BJ (cell line): ENCODE measurements at regions not wholly inside any gene's neighbourhood (a gene's known extent, or its start where the extent isn't known, plus 50 kb on each side); places are given as distances from the start of the nearest gene placed in this dataset.
"Not testable (repeated sequence)": the region's sequence is repeated elsewhere in the genome, so short reads cannot be mapped to it uniquely, and the experiment has no call there.

Source experiments
- CTCF ChIA-PET: fragments of 350-600 bp; formaldehyde crosslinking; extraction: SDS; loops from one replicate; lab custom pipeline; 2021; ENCODE audit warnings: antibody characterized with exemption, inconsistent platforms; lab: Yijun Ruan, JAX
- POLR2A ChIA-PET: fragments of 300-600 bp; sonication (Branson Sonifier 250); formaldehyde crosslinking; extraction: SDS; loops from one replicate; lab custom pipeline; 2021; ENCODE audit warnings: antibody characterized with exemption; lab: Charles Lee
- DNase-seq: peaks from one replicate; pipeline ENCODE4 v3.0.0-alpha.2; 2011; ENCODE audit warnings: low read depth
- H3K27me3 ChIP-seq: 2 replicates; pipeline ENCODE4 v1.6.0; 2011; ENCODE audit warnings: low read length; ENCODE audit not compliant: control insufficient read depth, insufficient read depth
- H3K36me3 ChIP-seq: 2 replicates; pipeline ENCODE4 v1.5.1; 2011; ENCODE audit warnings: low read length; ENCODE audit not compliant: control insufficient read depth, insufficient read depth
- H3K4me3 ChIP-seq: 2 replicates; pipeline ENCODE4 v1.5.1; 2011; ENCODE audit warnings: low read depth, mild to moderate bottlenecking, control low read depth, low read length
- TF ChIP-seq, protein P1 (sequence below): IDR thresholded peaks from 2 replicates; pipeline ENCODE4 v1.5.1; 2011; ENCODE audit warnings: low read depth, mild to moderate bottlenecking, control low read depth, inconsistent platforms, low read length, moderate library complexity; ENCODE audit not compliant: insufficient read depth

DNA sequence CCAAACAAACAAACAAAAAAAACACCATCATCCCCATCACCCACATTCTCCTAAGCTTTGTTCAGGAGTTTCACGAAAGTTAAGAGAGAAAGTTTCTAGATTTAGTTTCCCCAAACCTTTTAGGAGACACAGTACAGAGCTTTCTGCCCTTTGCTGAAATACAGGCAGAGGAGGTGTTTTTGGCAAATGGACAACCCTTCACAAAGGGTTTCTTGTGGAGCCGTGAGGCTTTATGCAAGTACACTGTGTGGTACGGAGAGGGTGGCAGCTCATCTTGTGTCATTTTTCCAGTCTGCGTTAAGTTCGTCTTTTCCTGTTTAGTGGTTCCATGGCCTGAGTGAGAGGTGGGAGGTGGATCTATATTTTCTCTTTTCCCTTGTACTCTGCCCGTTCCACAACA lies 215.5 kb upstream of the PRKCQ start:
- Histone ChIP-seq H3K36me3 (no peaks in the 10 kb centered on the region), H3K4me3 (no peak overlapping the region), H3K27me3 (no peaks in the 10 kb centered on the region)
- CTCF ChIA-PET, result interaction anchor here (1.3 kb wide), 1 partner anchor 9 kb away, joined by 3 read pairs; no protein-coding TSS in a partner anchor
- POLR2A ChIA-PET, result no interaction called here
- no peak for DNase-seq
- TF ChIP-seq, protein P1, sequence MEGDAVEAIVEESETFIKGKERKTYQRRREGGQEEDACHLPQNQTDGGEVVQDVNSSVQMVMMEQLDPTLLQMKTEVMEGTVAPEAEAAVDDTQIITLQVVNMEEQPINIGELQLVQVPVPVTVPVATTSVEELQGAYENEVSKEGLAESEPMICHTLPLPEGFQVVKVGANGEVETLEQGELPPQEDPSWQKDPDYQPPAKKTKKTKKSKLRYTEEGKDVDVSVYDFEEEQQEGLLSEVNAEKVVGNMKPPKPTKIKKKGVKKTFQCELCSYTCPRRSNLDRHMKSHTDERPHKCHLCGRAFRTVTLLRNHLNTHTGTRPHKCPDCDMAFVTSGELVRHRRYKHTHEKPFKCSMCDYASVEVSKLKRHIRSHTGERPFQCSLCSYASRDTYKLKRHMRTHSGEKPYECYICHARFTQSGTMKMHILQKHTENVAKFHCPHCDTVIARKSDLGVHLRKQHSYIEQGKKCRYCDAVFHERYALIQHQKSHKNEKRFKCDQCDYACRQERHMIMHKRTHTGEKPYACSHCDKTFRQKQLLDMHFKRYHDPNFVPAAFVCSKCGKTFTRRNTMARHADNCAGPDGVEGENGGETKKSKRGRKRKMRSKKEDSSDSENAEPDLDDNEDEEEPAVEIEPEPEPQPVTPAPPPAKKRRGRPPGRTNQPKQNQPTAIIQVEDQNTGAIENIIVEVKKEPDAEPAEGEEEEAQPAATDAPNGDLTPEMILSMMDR, result no peak

DNA sequence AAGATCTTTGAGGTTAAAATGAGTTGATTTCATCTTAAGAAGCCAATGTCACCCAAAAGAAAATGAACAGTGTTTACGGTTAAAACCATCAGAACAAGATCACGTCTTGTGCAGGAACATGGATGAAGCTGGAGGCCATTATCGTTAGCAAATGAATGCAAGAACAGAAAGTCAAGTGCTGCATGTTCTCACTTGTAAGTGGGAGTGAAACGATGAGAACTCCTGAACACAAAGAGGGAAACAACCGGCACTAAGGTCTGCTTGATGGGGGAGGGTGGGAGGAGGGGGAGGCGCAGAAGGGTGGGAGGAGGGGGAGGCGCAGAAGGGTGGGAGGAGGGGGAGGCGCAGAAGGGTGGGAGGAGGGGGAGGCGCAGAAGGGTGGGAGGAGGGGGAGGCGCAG lies 214.8 kb upstream of the PRKCQ start:
- DNase-seq, H3K36me3 ChIP-seq, POLR2A ChIA-PET, H3K27me3 ChIP-seq, H3K4me3 ChIP-seq: not testable (repeated sequence)
- CTCF ChIA-PET, result interaction anchor here (1.3 kb wide), 1 partner anchor 9 kb away, joined by 3 read pairs; no protein-coding TSS in a partner anchor

DNA sequence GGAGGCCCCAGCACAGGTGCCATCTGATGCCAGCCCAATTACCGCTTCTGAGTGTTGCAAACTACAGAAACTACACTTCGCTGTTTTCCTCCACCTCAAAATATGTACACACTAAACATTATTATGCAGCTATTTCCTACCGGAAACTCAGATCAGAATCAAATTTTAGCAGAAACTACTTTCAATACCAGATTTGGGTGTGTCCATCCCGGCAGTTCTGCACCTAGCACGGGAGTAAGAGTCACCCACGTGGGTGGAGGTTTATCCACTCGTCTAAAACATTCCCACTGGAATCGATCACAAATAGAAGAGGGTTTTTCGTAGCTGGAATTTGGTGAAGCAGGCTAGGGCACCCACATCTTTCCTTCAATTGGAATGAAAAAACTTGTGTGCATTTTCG lies 214.4 kb upstream of the PRKCQ start:
- POLR2A ChIA-PET, result no interaction called here
- DNase-seq, result no peak
- Histone ChIP-seq H3K4me3 (no peak overlapping the region), H3K36me3 (no peaks in the 10 kb centered on the region), H3K27me3 (no peaks in the 10 kb centered on the region)
- CTCF ChIA-PET, result interaction anchor here (0.7 to 1.3 kb wide), 2 partner anchors 8 to 115 kb away, joined by 3 read pairs; no protein-coding TSS in a partner anchor
- TF ChIP-seq, protein P1, result no peak

DNA sequence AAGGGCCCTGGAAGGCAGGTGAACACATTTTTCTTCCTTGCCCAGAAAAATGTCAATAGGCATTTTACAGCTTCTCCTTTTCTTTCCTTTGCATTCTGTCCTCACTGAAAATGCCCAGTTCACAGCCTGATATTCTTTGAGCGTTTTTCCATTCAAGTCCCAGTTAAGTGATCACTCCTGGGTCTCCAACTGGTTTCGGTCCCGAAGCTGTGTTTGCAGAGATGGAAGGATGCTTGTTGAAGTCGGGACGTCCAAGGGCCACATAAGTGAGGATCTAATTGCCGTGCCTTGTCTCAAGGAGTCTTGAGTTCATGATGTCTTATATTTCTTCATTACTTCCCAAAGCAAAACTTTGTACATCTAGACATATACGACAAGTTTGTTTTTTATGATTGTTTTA lies 208.7 kb upstream of the PRKCQ start:
- DNase-seq, result no peak
- H3K36me3 ChIP-seq, result no peaks in the 10 kb centered on the region
- TF ChIP-seq, protein P1, result no peak
- CTCF ChIA-PET, result interaction anchor here (1.1 kb wide), 1 partner anchor 627 kb away, joined by 3 read pairs; no protein-coding TSS in a partner anchor
- POLR2A ChIA-PET, result no interaction called here
- no peaks in the 10 kb centered on the region for H3K27me3 ChIP-seq
- no peak overlapping the region for H3K4me3 ChIP-seq

DNA sequence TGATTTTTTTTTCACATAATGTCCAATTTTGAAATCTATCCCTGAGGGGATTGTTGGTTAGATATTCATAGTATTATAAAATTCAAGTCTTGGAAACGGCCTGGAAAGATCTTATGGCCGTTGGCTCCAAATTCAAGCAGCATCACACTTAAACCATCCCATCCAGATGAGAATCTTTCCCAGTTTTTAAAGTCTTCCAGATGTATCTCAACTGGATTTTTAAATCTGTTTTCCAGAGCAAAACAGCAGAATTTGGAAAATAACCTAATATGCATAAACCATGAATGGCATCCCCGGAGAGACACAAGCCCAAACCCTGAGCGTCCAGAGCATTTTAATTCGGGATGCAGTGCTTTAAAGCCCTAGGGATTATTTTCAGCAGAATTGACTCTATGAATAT lies 208.2 kb upstream of the PRKCQ start:
- ChIA-PET CTCF (no interaction called here), POLR2A (no interaction called here)
- Histone ChIP-seq H3K36me3 (no peaks in the 10 kb centered on the region), H3K27me3 (no peaks in the 10 kb centered on the region), H3K4me3 (no peak overlapping the region)
- TF ChIP-seq, protein P1, result no peak
- no peak for DNase-seq

DNA sequence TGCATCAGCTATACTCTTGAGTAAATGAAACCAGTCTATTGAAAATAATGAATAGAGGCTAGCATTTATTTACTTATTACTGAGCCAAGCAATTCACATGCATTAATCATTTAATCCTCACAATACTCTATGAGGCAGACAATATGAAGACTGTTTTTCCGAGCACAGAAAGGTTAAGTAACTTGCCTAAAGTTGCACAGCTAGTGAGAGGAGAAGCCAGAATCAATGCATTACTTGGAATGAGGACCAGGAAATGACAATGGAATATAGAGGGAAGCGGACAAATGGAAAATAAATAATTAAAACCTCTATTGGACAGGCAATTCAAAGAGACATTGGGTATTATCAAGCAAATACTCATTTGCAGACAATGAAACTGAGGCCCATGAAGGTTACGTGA lies 207.6 kb upstream of the PRKCQ start:
- Histone ChIP-seq H3K36me3 (no peaks in the 10 kb centered on the region), H3K4me3 (no peak overlapping the region), H3K27me3 (no peaks in the 10 kb centered on the region)
- no peak for DNase-seq
- POLR2A ChIA-PET, result no interaction called here
- TF ChIP-seq, protein P1, result no peak
- CTCF ChIA-PET, result no interaction called here
